ENCODE measurements at regions not wholly inside any gene's neighbourhood (a gene's known extent, or its start where the extent isn't known, plus 50 kb on each side); places are given as distances from the start of the nearest gene placed in this dataset.

DNA sequence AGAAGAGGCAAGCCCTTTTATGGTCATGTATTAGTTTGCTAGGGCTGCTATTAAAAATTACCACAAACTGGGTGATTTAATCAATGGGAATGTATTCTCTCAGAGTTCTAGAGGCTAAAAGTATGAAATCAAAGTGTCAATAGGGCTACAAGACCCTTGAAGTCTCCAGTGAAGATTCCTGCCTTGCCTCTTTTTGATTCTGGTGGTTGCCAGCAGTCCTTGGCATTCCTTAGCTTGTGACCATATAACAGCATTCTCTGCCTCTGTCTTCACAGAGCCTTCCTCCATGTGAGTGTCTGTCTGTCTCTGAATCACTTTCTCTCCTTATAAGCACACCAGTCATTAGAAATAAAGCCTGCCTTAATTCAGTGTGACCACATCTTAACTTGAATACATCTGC, 282.7 kb downstream of the KCNN2 start:
- Histone ChIP-seq H3K9me3 (replicated peaks; ENCODE audit: control insufficient read depth, insufficient read depth, low read depth, low read length) (no peaks in the 10 kb centered on the region), H3K9ac (ENCODE audit: insufficient read depth in 1 of 2, low read depth in 2 of 2, low read length in 2 of 2) (no peak overlapping the region), H4K20me1 (replicated peaks; ENCODE audit: control insufficient read depth, insufficient read depth, low read length) (no peaks in the 10 kb centered on the region), H2AFZ (ENCODE audit: low read depth, low read length) (no peak overlapping the region), H3K4me2 (ENCODE audit: insufficient read depth, low read length) (no peak overlapping the region), H3K9me1 (ENCODE audit: control insufficient read depth, insufficient read depth, low read length) (no peaks in the 10 kb centered on the region), H3K4me1 (replicated peaks in 1 of 2; ENCODE audit: control insufficient read depth in 2 of 2, insufficient read depth in 2 of 2, low read length in 2 of 2) (no peaks in the 10 kb centered on the region), H3K79me2 (ENCODE audit: control insufficient read depth, insufficient read depth, low read length) (no peaks in the 10 kb centered on the region), H3K4me3 (no peak overlapping the region), H3K36me3 (ENCODE audit: control insufficient read depth, insufficient read depth, low read length) (no peaks in the 10 kb centered on the region), H3K27me3 (ENCODE audit: control insufficient read depth in 2 of 2, insufficient read depth in 2 of 2, low read length in 2 of 2) (no peaks in the 10 kb centered on the region), H3K27ac (ENCODE audit: extremely low read depth, low read depth, low read length) (no peak overlapping the region)
- ChIA-PET CTCF (ENCODE audit: low intra/inter-chr PET ratio) (no interaction called here), POLR2A (no interaction called here)
- TF ChIP-seq HNRNPK (IDR thresholded peaks at IDR 0.05; ENCODE audit: low read depth, low read length, poor library complexity, severe bottlenecking) (no peak), CBFA2T2 (conservative IDR thresholded peaks at IDR 0.05) (no peak), ETV5 (CRISPR knock-in tag; IDR thresholded peaks at IDR 0.05; ENCODE audit: low read depth) (no peak), FOXK2 (conservative IDR thresholded peaks at IDR 0.05 in 1 of 2, IDR thresholded peaks at IDR 0.05 in 1 of 2; ENCODE audit: low read depth in 2 of 2) (no peak), PHB (CRISPR knock-in tag; IDR thresholded peaks at IDR 0.05) (no peak), PURB (CRISPR knock-in tag; IDR thresholded peaks at IDR 0.05; ENCODE audit: low read depth) (no peak), CBX5 (IDR thresholded peaks at IDR 0.05; ENCODE audit: borderline replicate concordance, low read depth) (no peak)
- TF ChIP-seq, protein P1, sequence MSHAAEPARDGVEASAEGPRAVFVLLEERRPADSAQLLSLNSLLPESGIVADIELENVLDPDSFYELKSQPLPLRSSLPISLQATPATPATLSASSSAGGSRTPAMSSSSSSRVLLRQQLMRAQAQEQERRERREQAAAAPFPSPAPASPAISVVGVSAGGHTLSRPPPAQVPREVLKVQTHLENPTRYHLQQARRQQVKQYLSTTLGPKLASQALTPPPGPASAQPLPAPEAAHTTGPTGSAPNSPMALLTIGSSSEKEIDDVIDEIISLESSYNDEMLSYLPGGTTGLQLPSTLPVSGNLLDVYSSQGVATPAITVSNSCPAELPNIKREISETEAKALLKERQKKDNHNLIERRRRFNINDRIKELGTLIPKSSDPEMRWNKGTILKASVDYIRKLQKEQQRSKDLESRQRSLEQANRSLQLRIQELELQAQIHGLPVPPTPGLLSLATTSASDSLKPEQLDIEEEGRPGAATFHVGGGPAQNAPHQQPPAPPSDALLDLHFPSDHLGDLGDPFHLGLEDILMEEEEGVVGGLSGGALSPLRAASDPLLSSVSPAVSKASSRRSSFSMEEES (CRISPR knock-in tag; IDR thresholded peaks at IDR 0.05), result no peak
- intact Hi-C loops (cut with micrococcal nuclease), result no loop called here
- ATAC-seq, result no peak
- DNase-seq (ENCODE audit: extremely low read depth in 1 of 4, low spot score in 3 of 4), result no peak
- FAIRE-seq, result no peak
- BruUV-seq (replicated peaks), result no TSS peak
- in situ Hi-C loops (cut with MboI), result no loop called here

Measured in K562 (cell line).